ENCODE measurements at regions not wholly inside any gene's neighbourhood (a gene's known extent, or its start where the extent isn't known, plus 50 kb on each side); places are given as distances from the start of the nearest gene placed in this dataset.

DNA sequence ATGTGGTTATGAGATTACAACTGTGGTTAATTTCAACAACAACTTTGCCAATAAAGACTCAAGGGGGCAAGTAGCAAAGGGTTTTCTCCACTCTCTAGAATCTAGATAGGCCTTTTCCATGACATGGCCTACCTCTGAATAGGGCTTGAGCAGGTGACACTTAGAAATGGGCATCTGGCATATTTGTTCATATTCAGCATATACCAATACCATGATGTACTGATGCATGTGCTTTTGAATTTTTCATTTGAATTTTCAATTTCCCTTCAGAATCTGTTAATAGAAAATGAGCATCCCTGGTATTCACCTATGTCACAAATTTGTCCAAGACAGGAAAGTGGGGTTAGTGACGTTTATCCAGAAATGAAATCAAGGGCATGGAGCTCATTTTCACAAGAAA is 757.5 kb upstream of the NRSN1 start:
- no peaks in the 10 kb centered on the region for H3K9me3 ChIP-seq (replicated peaks; ENCODE audit: control insufficient read depth, insufficient read depth, low read length)
- no peaks in the 10 kb centered on the region for H3K9me1 ChIP-seq (replicated peaks; ENCODE audit: control insufficient read depth, extremely low read depth, insufficient read depth, low read length)
- no peak for TF ChIP-seq POLR2A (IDR thresholded peaks at IDR 0.05; ENCODE audit: low read depth, low read length)
- no peak for TF ChIP-seq JUN (IDR thresholded peaks at IDR 0.05; ENCODE audit: borderline replicate concordance, insufficient read depth, insufficient read length, low read depth)
- TF ChIP-seq FOS (IDR thresholded peaks at IDR 0.05; ENCODE audit: borderline replicate concordance, insufficient read depth, low read length), result no peak
- TF ChIP-seq, protein P1, sequence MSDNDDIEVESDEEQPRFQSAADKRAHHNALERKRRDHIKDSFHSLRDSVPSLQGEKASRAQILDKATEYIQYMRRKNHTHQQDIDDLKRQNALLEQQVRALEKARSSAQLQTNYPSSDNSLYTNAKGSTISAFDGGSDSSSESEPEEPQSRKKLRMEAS (IDR thresholded peaks at IDR 0.05; ENCODE audit: insufficient read depth, insufficient read length), result no peak
- no peak for TF ChIP-seq POLR2AphosphoS5 (IDR thresholded peaks at IDR 0.05; ENCODE audit: insufficient read depth, low read depth, low read length)
- TF ChIP-seq GATA2 (IDR thresholded peaks at IDR 0.05; ENCODE audit: insufficient read depth, insufficient read length, low read depth, low read length), result no peak
- TF ChIP-seq MYC (IDR thresholded peaks at IDR 0.05; ENCODE audit: low read depth, low read length), result no peak
- TF ChIP-seq, protein P2, sequence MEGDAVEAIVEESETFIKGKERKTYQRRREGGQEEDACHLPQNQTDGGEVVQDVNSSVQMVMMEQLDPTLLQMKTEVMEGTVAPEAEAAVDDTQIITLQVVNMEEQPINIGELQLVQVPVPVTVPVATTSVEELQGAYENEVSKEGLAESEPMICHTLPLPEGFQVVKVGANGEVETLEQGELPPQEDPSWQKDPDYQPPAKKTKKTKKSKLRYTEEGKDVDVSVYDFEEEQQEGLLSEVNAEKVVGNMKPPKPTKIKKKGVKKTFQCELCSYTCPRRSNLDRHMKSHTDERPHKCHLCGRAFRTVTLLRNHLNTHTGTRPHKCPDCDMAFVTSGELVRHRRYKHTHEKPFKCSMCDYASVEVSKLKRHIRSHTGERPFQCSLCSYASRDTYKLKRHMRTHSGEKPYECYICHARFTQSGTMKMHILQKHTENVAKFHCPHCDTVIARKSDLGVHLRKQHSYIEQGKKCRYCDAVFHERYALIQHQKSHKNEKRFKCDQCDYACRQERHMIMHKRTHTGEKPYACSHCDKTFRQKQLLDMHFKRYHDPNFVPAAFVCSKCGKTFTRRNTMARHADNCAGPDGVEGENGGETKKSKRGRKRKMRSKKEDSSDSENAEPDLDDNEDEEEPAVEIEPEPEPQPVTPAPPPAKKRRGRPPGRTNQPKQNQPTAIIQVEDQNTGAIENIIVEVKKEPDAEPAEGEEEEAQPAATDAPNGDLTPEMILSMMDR (IDR thresholded peaks at IDR 0.05; ENCODE audit: extremely low read depth in 1 of 2, insufficient read depth in 1 of 2, low read depth in 1 of 2, low read length in 2 of 2), result no peak
- TF ChIP-seq EZH2 (IDR thresholded peaks at IDR 0.05; ENCODE audit: borderline replicate concordance, low read depth, low read length, severe bottlenecking), result no peak
- ChIA-PET POLR2A (no interaction called here), CTCF (no interaction called here)
- no peaks in the 10 kb centered on the region for H3K79me2 ChIP-seq (ENCODE audit: control insufficient read depth, insufficient read depth, low read length)
- no peaks in the 10 kb centered on the region for H4K20me1 ChIP-seq (replicated peaks; ENCODE audit: control insufficient read depth, extremely low read depth, insufficient read depth, low read length)
- BruUV-seq (replicated peaks), result no TSS peak
- no peak overlapping the region for H3K4me3 ChIP-seq (replicated peaks in 1 of 3; ENCODE audit: insufficient read depth in 1 of 3, low read depth in 1 of 3, low read length in 3 of 3)
- DNase-seq (ENCODE audit: low read depth, low spot score) (no peak), FAIRE-seq (no peak)
- no peaks in the 10 kb centered on the region for H3K4me1 ChIP-seq (ENCODE audit: control insufficient read depth, extremely low read depth, insufficient read depth, low read length)
- dilution Hi-C loops (cut with MboI; ENCODE audit: extremely low pct_ligation_motif_present, low sequenced_read_pairs) (no loop called here), intact Hi-C loops (cut with micrococcal nuclease) (no loop called here)
- H3K36me3 ChIP-seq (ENCODE audit: control insufficient read depth in 2 of 2, extremely low read depth in 1 of 2, insufficient read depth in 2 of 2, low read length in 2 of 2), result no peaks in the 10 kb centered on the region
- H3K4me2 ChIP-seq (ENCODE audit: insufficient read depth, low read length), result no peak overlapping the region
- H2AFZ ChIP-seq (ENCODE audit: low read depth, low read length), result no peak overlapping the region
- no peak overlapping the region for H3K27ac ChIP-seq (ENCODE audit: insufficient read depth, low read depth, low read length)
- no peak overlapping the region for H3K9ac ChIP-seq (replicated peaks; ENCODE audit: extremely low read depth, insufficient read depth, low read length)
- no peaks in the 10 kb centered on the region for H3K27me3 ChIP-seq (ENCODE audit: control insufficient read depth in 2 of 2, insufficient read depth in 2 of 2, low read length in 2 of 2)
